ENCODE measurements at regions not wholly inside any gene's neighbourhood (a gene's known extent, or its start where the extent isn't known, plus 50 kb on each side); places are given as distances from the start of the nearest gene placed in this dataset.
"Not testable (repeated sequence)": the region's sequence is repeated elsewhere in the genome, so short reads cannot be mapped to it uniquely, and the experiment has no call there.

- DNase-seq (ENCODE audit: low read depth), result no peak
These were observed 247.4 kb downstream of the SYT10 start for GRCh38 chr12:33192226-33192625.

- no peak for DNase-seq (ENCODE audit: low read depth)
These were observed 252.2 kb downstream of the SYT10 start for GRCh38 chr12:33187409-33187808.

GRCh38 chr12:33184161-33184560, 255.5 kb downstream of the SYT10 start:
- DNase-seq (ENCODE audit: low read depth), result no peak

- no peak for DNase-seq (ENCODE audit: low read depth)
These were observed 257.1 kb downstream of the SYT10 start for GRCh38 chr12:33182485-33182884.

- DNase-seq (ENCODE audit: low read depth), result no peak
These were observed 258.7 kb downstream of the SYT10 start for GRCh38 chr12:33180918-33181317.

GRCh38 chr12:33166260-33166659, 269.7 kb upstream of the PKP2 start:
- DNase-seq (ENCODE audit: low read depth), result not testable (repeated sequence)

GRCh38 chr12:33156042-33156441, 259.5 kb upstream of the PKP2 start:
- DNase-seq (ENCODE audit: low read depth), result no peak

- DNase-seq (ENCODE audit: low read depth), result not testable (repeated sequence)
These were observed 250.7 kb upstream of the PKP2 start for GRCh38 chr12:33147292-33147691.

- no peak for DNase-seq (ENCODE audit: low read depth)
These were observed 232.9 kb upstream of the PKP2 start for GRCh38 chr12:33129500-33129899.

GRCh38 chr12:33125755-33126154, 229.2 kb upstream of the PKP2 start:
- no peak for DNase-seq (ENCODE audit: low read depth)

- no peak for DNase-seq (ENCODE audit: low read depth)
These were observed 219.7 kb upstream of the PKP2 start for GRCh38 chr12:33116284-33116683.

GRCh38 chr12:33115716-33116115, 219.1 kb upstream of the PKP2 start:
- DNase-seq (ENCODE audit: low read depth), result no peak

- DNase-seq (ENCODE audit: low read depth), result no peak
These were observed 215.3 kb upstream of the PKP2 start for GRCh38 chr12:33111850-33112249.

- not testable (repeated sequence) for DNase-seq (ENCODE audit: low read depth)
These were observed 211.2 kb upstream of the PKP2 start for GRCh38 chr12:33107827-33108226.

GRCh38 chr12:33093534-33093933, 197.0 kb upstream of the PKP2 start:
- DNase-seq (ENCODE audit: low read depth), result no peak

GRCh38 chr12:33087876-33088275, 191.3 kb upstream of the PKP2 start:
- not testable (repeated sequence) for DNase-seq (ENCODE audit: low read depth)

- DNase-seq (ENCODE audit: low read depth), result not testable (repeated sequence)
These were observed 179.8 kb upstream of the PKP2 start for GRCh38 chr12:33076401-33076800.

- DNase-seq (ENCODE audit: low read depth), result not testable (repeated sequence)
These were observed 178.7 kb upstream of the PKP2 start for GRCh38 chr12:33075130-33075766.

- no peak for DNase-seq (ENCODE audit: low read depth)
These were observed 165.3 kb upstream of the PKP2 start for GRCh38 chr12:33061844-33062243.

- DNase-seq (ENCODE audit: low read depth), result no peak
These were observed 157.8 kb upstream of the PKP2 start for GRCh38 chr12:33054371-33054770.

GRCh38 chr12:33052141-33053051, 155.8 kb upstream of the PKP2 start:
- DNase-seq (ENCODE audit: low read depth), result no peak

GRCh38 chr12:33047666-33048065, 151.1 kb upstream of the PKP2 start:
- DNase-seq (ENCODE audit: low read depth), result no peak

- DNase-seq (ENCODE audit: low read depth), result no peak
These were observed 147.9 kb upstream of the PKP2 start for GRCh38 chr12:33044447-33044846.
